Natural killer cell (primary cell): ENCODE measurements at regions not wholly inside any gene's neighbourhood (a gene's known extent, or its start where the extent isn't known, plus 50 kb on each side); places are given as distances from the start of the nearest gene placed in this dataset.

Experiments used
- ATAC-seq, 3 donors: fragments of 150-1000 bp in 2 of 3; fragments of 200-7000 bp in 1 of 3; cut with Tn5 transposase; 1 replicate in 1 of 3; 2 replicates in 2 of 3; pipeline ENCODE4 v1.10.0; 2021; ENCODE audit warnings: mild to moderate bottlenecking in 2 of 3, moderate library complexity in 2 of 3
- DNase-seq, 2 donors: peaks; one replicate each; pipeline versions ENCODE4 v3.0.0 to v3.0.0-alpha.2; 2013 to 2021; ENCODE audit warnings: mixed read lengths in 1 of 2
- H3K27ac ChIP-seq: one replicate; pipeline ENCODE4 v1.5.1; 2013; ENCODE audit warnings: mild to moderate bottlenecking, low read length
- H3K27me3 ChIP-seq: one replicate; pipeline ENCODE4 v1.6.1; 2013; ENCODE audit warnings: low read length; ENCODE audit not compliant: control insufficient read depth, insufficient read depth
- H3K36me3 ChIP-seq: one replicate; pipeline ENCODE4 v1.6.1; 2013; ENCODE audit warnings: low read length; ENCODE audit not compliant: control insufficient read depth, insufficient read depth
- H3K4me1 ChIP-seq: one replicate; pipeline ENCODE4 v1.6.1; 2013; ENCODE audit warnings: low read length; ENCODE audit not compliant: control insufficient read depth, insufficient read depth
- H3K4me3 ChIP-seq: one replicate; pipeline ENCODE4 v1.5.1; 2013; ENCODE audit warnings: low read length
- H3K9me3 ChIP-seq: one replicate; pipeline ENCODE4 v1.6.1; 2013; ENCODE audit warnings: low read length; ENCODE audit not compliant: control insufficient read depth, insufficient read depth
- H3K27ac Mint-ChIP-seq, 2 donors: one replicate each; pipeline ENCODE4 v1.8.0; 2022; ENCODE audit warnings: mild to moderate bottlenecking in 2 of 2, mixed read lengths in 2 of 2, moderate library complexity in 1 of 2
- H3K27me3 Mint-ChIP-seq, 2 donors: one replicate each; pipeline ENCODE4 v1.8.0; 2022; ENCODE audit warnings: low read depth in 2 of 2, mixed read lengths in 2 of 2
- H3K36me3 Mint-ChIP-seq: one replicate; pipeline ENCODE4 v1.8.0; 2022; ENCODE audit warnings: mixed read lengths
- H3K4me1 Mint-ChIP-seq, 2 donors: one replicate each; pipeline ENCODE4 v1.8.0; 2022; ENCODE audit warnings: mixed read lengths in 2 of 2
- H3K4me3 Mint-ChIP-seq: one replicate; pipeline ENCODE4 v1.8.0; 2022; ENCODE audit warnings: mild to moderate bottlenecking, moderate library complexity, mixed read lengths
- H3K9me3 Mint-ChIP-seq, 2 donors: one replicate each; pipeline ENCODE4 v1.8.0; 2022; ENCODE audit warnings: mixed read lengths in 2 of 2
- WGBS: methylation state at CpG from one replicate; pipeline ENCODE4 v1.1.7; 2013; ENCODE audit warnings: missing lambda C conversion rate; ENCODE audit not compliant: insufficient coverage; 5-methylcytosine and 5-hydroxymethylcytosine counted together
- intact Hi-C: fragments of 100-400 bp; cut with micrococcal nuclease; formaldehyde crosslinking; loops from one replicate; pipeline ENCODE4 v1.14.2; 2022
- TF ChIP-seq, protein P1 (sequence below): fragments of 200-600 bp; IDR thresholded peaks from one replicate; pipeline ENCODE4 v1.8.0; 2022; ENCODE audit warnings: antibody characterized with exemption

DNA sequence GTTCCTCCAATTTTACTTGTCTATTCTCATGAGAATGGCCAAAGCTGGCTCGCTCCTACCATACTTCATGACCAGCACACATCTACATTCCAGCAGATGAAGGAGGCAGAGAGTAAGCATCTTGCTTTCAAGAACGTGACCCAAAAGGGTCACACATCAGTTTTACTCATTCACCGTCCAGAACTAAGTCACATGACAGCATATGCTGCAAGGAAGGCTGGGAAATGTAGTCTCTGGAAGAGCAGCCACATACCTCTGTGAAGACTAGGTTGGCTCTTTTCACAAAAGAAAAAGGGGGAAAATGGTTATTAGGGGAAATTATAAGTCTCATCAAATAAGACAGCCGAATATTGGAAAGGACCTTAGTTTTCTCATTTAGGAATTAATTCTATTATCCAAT lies 835.3 kb downstream of the EPHA4 start:
- H3K4me1 Mint-ChIP-seq = no peaks in the 10 kb centered on the region
- H3K9me3 Mint-ChIP-seq = peaks cover 0 to 2% of the 10 kb centered on the region in 2 donors
- H3K36me3 Mint-ChIP-seq = no peaks in the 10 kb centered on the region
- 85% methylated on average over 2 of the region's 4 CpGs for WGBS
- Histone ChIP-seq H3K27me3 (no peaks in the 10 kb centered on the region), H3K9me3 (no peaks in the 10 kb centered on the region), H3K36me3 (no peaks in the 10 kb centered on the region), H3K27ac (no peak overlapping the region), H3K4me1 (no peaks in the 10 kb centered on the region), H3K4me3 (no peak overlapping the region)
- intact Hi-C loops = no loop called here
- TF ChIP-seq, protein P1, sequence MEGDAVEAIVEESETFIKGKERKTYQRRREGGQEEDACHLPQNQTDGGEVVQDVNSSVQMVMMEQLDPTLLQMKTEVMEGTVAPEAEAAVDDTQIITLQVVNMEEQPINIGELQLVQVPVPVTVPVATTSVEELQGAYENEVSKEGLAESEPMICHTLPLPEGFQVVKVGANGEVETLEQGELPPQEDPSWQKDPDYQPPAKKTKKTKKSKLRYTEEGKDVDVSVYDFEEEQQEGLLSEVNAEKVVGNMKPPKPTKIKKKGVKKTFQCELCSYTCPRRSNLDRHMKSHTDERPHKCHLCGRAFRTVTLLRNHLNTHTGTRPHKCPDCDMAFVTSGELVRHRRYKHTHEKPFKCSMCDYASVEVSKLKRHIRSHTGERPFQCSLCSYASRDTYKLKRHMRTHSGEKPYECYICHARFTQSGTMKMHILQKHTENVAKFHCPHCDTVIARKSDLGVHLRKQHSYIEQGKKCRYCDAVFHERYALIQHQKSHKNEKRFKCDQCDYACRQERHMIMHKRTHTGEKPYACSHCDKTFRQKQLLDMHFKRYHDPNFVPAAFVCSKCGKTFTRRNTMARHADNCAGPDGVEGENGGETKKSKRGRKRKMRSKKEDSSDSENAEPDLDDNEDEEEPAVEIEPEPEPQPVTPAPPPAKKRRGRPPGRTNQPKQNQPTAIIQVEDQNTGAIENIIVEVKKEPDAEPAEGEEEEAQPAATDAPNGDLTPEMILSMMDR = no peak
- no peak for DNase-seq
- no peak overlapping the region for H3K4me3 Mint-ChIP-seq
- H3K27ac Mint-ChIP-seq = no peak overlapping the region
- ATAC-seq = no peak
- H3K27me3 Mint-ChIP-seq = no peaks in the 10 kb centered on the region

DNA sequence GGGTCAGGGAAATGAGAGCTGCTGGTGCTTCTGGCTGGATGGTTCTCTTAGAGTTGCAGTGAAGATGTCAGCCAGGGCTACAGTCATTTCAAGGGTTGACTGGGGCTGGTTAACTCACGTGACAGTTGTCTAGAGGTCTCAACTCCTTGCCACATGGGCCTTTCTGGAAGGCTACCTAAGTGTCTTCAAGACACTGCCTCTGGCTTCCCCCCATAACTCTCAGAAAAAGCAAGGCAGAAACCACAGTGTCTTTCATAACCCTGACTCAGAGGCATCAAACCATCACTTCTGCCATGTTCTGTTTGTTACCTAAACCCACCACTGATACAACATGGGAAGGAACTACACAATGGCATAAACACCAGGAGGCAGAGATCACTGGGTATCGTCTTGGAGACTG lies 828.9 kb downstream of the EPHA4 start:
- no peak overlapping the region for H3K27ac ChIP-seq

DNA sequence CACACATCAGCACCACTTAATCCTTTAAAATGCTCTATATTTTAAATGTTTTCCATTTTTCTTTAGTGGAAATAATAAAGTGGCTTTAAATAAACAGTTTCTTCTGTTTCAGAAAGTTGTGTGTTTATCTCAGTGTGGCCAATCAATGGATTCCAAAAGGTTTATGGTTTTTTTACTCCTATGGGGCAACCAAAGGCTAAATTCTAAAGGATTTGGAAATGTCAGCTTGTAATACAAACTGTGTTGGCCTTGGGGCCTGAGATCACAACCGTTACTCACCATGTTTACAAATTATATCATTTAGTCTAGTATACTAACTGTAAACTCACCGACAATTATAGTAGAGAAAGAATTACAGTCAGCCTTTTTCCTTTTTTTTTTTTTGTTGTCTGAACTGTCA lies 827.2 kb downstream of the EPHA4 start:
- Histone ChIP-seq H3K4me1 (no peaks in the 10 kb centered on the region), H3K36me3 (no peaks in the 10 kb centered on the region), H3K9me3 (no peaks in the 10 kb centered on the region), H3K27ac (no peak overlapping the region), H3K4me3 (no peak overlapping the region), H3K27me3 (no peaks in the 10 kb centered on the region)
- Mint-ChIP-seq H3K9me3 (peaks cover 0 to 2% of the 10 kb centered on the region in 2 donors), H3K4me3 (no peak overlapping the region), H3K36me3 (no peaks in the 10 kb centered on the region), H3K27ac (no peak overlapping the region), H3K27me3 (no peaks in the 10 kb centered on the region), H3K4me1 (no peaks in the 10 kb centered on the region)
- ATAC-seq (no peak), DNase-seq (no peak)
- TF ChIP-seq, protein P1 = no peak
- WGBS = 88% methylated on average over 1 of the region's 2 CpGs
- intact Hi-C loops = no loop called here

More for the DNA sequence above, 828.9 kb downstream of the EPHA4 start:
- no peak for ATAC-seq
- no peak overlapping the region for H3K4me3 Mint-ChIP-seq
- H3K4me3 ChIP-seq = no peak overlapping the region
- no peaks in the 10 kb centered on the region for H3K9me3 ChIP-seq
- H3K27me3 Mint-ChIP-seq = no peaks in the 10 kb centered on the region
- intact Hi-C loops = no loop called here
- WGBS = 68% methylated on average over 1 of the region's 2 CpGs
- no peaks in the 10 kb centered on the region for H3K27me3 ChIP-seq
- TF ChIP-seq, protein P1 = no peak
- no peaks in the 10 kb centered on the region for H3K4me1 Mint-ChIP-seq
- H3K36me3 ChIP-seq = no peaks in the 10 kb centered on the region
- H3K9me3 Mint-ChIP-seq = peaks cover 0 to 4% of the 10 kb centered on the region in 2 donors
- DNase-seq = no peak
- H3K27ac Mint-ChIP-seq = no peak overlapping the region
- no peaks in the 10 kb centered on the region for H3K4me1 ChIP-seq
- no peaks in the 10 kb centered on the region for H3K36me3 Mint-ChIP-seq

DNA sequence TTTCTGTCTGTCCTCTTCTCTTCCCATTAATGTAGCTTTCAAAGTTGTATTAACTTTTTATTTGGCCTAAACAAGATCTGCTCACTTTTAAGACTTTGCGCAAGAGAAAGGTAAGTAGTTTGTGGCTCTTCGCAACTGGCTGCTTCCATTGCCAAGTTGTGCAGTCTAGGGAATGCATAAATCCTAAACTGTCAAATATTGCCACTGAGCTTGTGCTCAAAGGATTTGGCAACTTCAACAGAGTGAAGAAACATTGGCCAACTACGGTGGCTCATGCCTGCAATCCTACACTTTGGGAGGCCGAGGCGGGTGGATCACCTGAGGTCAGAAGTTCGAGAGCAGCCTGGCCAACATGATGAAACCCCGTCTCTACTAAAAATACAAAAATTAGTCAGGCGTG lies 826.4 kb downstream of the EPHA4 start:
- no peaks in the 10 kb centered on the region for H3K36me3 Mint-ChIP-seq
- peaks cover 0 to 2% of the 10 kb centered on the region in 2 donors for H3K9me3 Mint-ChIP-seq
- 89% methylated on average over 8 of the region's 8 CpGs for WGBS
- intact Hi-C loops = no loop called here
- no peak overlapping the region for H3K27ac Mint-ChIP-seq
- no peak overlapping the region for H3K4me3 Mint-ChIP-seq
- Histone ChIP-seq H3K9me3 (no peaks in the 10 kb centered on the region), H3K4me3 (no peak overlapping the region), H3K27ac (no peak overlapping the region), H3K4me1 (no peaks in the 10 kb centered on the region), H3K36me3 (no peaks in the 10 kb centered on the region), H3K27me3 (no peaks in the 10 kb centered on the region)
- no peak for DNase-seq
- H3K4me1 Mint-ChIP-seq = no peaks in the 10 kb centered on the region
- ATAC-seq = no peak
- TF ChIP-seq, protein P1 = no peak
- H3K27me3 Mint-ChIP-seq = no peaks in the 10 kb centered on the region
